Stimulated activated CD8-positive, alpha-beta memory T cell treated with anti-CD3 and anti-CD28 coated beads, Interleukin-12 subunit alpha, Interleukin-12 subunit beta, amount 100 ng/mL, for 4 hours (primary cell): ENCODE measurements at regions not wholly inside any gene's neighbourhood (a gene's known extent, or its start where the extent isn't known, plus 50 kb on each side); places are given as distances from the start of the nearest gene placed in this dataset.
"Not testable (repeated sequence)": the region's sequence is repeated elsewhere in the genome, so short reads cannot be mapped to it uniquely, and the experiment has no call there.

Experiments used
- DNase-seq: peaks from one replicate; pipeline ENCODE4 v3.0.0-alpha.2; 2020; ENCODE audit warnings: low read depth

DNA sequence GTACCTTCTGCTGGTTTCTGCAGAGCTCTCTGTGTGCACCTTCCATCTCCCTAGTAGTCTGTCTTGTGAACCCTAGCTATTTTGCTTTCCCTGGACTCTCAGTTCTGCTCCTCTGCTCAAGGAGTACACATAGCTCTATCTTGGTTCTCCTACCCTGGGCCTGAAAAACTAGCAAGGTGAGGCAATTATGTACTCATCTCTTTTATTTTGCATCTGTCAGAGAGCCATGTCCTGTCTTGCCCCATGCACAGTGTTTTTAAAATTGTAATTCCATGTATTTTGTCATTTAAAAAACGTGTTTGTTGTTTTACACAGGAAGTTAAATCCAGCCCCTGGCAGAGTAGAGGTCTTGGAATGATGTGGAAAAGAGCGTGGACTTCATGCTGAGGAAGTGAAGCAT lies 684.9 kb upstream of the CPEB2 start:
- DNase-seq, result no peak

GRCh38 chr4:14318671-14319070 lies 683.6 kb upstream of the CPEB2 start:
- no peak for DNase-seq

- no peak for DNase-seq
Observed at GRCh38 chr4:14321723-14322122, 680.6 kb upstream of the CPEB2 start.

DNA sequence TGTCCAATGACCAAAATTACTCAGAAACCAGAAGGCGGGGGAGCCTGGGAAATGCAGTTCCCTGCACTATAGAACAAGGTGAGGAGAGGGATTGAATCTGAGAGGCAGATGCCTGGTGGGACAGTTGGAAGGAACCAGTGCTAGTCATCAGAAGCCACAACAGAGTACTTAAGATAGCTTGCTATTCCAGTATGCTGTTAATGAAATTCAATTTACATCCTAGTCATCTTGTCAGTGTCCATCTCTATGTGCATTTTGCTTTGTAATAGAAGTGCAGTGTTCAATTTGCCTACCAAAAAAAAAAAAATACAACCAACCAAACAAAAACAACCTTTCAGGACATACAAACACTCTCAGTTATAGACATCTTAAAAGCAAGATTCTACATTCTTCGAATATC lies 679.1 kb upstream of the CPEB2 start:
- no peak for DNase-seq

DNA sequence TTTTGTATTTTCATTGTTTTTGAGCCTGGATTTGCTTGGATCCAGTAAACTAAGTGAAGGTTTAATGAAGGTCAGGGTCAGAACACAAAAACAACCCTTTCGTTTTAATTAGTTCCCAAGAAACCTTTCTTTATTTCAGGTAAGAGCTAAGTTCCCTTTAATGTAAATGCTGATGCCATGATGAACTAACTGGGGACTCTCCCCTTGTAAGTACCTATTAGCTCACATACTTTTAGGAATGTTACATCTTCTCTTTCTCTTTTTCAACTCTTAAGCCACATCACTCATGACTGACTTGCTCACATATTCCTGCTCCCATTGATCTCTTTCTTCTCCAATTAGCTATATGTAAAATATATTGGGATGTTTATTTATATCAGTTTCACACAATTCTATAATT lies 673.1 kb upstream of the CPEB2 start:
- no peak for DNase-seq

GRCh38 chr4:14333616-14334015 lies 668.7 kb upstream of the CPEB2 start:
- DNase-seq, result no peak

DNA sequence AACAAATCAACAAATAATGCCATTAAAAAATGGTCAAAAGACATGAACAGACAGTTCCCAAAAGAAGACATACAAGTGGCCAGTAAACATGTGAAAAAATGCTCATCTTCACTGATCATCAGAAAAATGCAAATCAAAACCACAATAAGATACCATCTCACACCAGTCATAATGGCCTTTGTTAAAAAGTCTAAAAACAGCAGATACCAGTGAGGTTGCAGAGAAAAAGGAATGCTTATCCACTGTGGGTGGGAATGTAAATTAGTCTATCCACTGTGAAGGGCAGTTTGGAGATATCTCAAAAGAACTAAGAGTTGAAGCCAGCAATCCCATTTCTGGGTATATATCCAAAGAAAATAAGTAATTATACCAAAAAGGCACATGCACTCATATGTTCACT lies 668.1 kb upstream of the CPEB2 start:
- no peak for DNase-seq

GRCh38 chr4:14335872-14336271 lies 666.4 kb upstream of the CPEB2 start:
- no peak for DNase-seq

GRCh38 chr4:14336656-14337055 lies 665.6 kb upstream of the CPEB2 start:
- no peak for DNase-seq

DNA sequence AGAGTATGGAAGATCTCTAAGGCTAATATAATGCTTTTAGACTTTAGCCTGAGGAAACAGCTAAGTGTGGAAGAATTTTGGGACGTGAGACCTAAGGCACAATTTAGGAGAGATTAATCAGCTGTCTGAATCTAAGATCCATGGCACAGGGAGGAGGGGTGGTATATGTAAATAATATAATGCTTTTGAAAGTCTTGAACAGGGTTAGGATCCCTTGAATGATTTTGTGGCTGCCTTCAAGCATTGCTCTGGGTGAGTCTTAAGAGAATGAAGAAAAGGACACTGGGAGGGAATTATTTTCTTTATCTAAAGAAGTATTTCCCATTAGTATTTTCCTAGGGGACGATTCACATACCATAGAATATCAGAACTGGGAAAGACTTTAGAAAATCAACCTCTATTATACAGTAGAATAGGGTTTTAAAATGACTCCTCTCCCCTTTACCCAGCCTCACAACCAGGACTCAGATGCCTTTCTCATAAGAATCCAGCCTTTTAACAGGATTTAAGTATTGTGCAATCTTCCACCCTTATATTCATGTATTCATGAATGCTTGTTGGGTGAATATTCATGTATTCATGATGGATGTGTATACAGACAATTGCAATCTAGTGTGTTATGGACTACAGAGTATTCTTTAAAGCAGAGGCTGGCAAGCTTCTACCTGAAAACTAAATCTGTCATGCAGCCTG lies 664.2 kb upstream of the CPEB2 start:
- DNase-seq, result no peak

DNA sequence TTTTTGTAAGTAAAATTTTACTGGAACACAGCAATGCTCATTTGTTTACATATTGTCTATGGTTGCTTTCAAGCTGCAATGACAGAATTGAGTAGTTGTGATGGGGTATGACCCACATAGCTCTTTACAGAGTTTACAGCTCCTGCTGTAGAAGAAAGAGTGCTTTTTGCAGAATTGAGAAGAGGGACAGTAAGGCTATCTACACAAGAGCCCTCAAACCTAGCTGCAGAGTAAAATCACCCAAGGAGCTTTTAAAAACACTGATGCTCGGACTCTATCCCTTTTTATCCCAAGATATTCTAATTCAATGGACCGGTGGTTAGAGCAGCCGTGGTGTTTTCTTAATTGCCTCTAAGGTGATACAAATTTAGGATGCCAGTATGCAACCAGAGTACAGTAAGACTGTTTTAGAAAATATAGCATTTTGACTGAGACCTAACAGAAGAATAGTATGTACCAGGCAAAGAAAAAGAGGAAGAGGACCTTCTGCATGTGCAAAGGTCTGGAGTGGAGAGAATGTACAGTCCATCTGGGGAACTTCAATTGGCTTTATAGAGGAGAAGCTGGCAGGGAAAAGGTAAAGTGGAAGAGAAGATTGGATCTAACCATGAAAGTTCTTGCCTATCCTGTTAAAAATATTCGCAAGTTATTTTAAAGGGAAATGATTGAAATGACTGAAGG lies 663.6 kb upstream of the CPEB2 start:
- no peak for DNase-seq

DNA sequence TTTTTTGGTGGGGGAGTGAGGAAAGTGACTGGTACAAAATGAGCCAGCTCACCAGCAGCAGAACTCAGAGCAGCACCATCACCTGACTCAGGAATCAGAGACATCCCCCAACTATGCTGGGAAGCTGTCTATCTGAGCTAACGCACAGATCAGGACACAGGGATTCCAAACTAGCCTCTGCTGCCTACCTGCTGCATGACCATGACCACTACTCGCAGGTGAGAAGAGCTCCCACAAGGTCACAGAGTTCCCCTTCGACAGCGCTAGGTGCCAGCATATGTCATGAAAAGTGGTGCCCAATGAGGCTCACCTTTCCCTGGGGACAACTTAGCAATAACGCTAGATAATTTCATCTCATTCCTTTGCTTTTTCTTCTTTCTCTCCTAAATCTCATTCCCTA lies 662.6 kb upstream of the CPEB2 start:
- no peak for DNase-seq

- DNase-seq, result no peak
Observed at GRCh38 chr4:14340321-14340720, 662.0 kb upstream of the CPEB2 start.

DNA sequence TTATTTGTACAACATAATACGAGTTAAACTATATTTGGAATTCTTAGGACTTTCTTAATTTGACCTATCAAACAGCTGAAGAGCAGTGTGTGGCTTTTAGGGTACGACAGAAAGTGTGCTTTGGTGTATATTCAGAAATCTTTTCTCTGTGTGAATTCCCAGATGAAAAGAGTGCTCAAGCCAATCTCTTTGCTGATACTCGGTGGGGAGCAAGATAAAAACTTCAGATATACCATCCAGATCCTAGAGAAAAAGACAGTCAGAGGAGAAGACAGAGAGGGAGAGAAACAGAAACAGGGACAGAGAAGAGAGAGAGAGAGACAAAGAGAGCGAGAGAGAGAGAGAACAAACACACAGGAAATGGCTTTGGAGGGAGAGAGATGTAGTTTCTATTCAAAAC lies 658.3 kb upstream of the CPEB2 start:
- DNase-seq, result no peak

DNA sequence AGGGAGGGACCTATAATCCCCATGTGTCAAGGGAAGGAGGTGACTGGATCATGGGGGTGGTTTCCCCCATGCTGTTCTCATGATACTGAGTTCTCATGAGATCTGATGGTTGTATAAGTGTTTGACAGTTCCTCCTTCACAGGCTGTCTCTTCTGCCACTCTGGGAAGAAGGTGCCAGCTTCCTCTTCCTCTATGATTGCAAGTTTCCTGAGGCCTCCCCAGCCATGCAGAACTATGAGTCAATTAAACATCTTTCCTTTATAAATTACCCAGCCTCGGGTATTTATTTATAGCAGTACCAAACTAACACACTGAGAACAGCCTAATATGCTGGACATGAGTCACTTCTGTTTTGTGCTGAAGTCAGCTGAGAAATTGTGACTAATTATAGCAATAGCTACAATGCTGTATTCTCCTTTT lies 656.9 kb upstream of the CPEB2 start:
- DNase-seq, result no peak

- no peak for DNase-seq
Observed at GRCh38 chr4:14347526-14347925, 654.8 kb upstream of the CPEB2 start.

- DNase-seq, result no peak
Observed at GRCh38 chr4:14348506-14348905, 653.8 kb upstream of the CPEB2 start.

- DNase-seq, result not testable (repeated sequence)
Observed at GRCh38 chr4:14358544-14359160, 643.6 kb upstream of the CPEB2 start.

GRCh38 chr4:14359991-14360390 lies 642.3 kb upstream of the CPEB2 start:
- no peak for DNase-seq

- no peak for DNase-seq
Observed at GRCh38 chr4:14361084-14361483, 641.2 kb upstream of the CPEB2 start.

- no peak for DNase-seq
Observed at GRCh38 chr4:14362385-14362784, 639.9 kb upstream of the CPEB2 start.

DNA sequence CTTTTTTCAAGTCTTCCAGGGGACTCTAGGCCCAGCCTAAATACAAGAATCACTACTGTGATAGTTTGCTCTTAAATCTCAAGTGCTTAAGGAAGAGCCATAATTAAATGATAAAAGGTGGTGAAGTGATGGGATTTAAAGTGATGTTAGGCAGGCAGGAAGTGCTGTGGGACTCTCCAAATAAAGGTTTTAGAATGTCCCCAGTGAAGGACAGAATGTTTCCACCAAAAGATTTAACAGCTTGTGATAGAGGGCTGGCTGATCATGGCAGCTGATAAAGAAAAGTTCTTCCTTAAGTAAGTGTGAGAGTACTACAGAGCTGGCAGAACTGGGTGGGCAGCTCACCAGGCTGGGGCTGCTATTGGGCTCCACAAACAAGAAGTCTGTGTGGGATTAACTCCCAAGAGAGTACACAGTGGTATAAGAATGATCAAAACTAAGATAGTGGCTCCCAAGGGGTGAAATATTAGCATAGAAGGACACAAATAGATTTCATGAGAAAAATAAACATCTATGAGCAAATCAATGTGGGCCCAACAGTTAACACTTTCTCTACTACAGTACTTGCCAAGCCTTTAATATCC lies 637.2 kb upstream of the CPEB2 start:
- DNase-seq, result no peak

- DNase-seq, result no peak
Observed at GRCh38 chr4:14368391-14368790, 633.9 kb upstream of the CPEB2 start.
